HG03342 (cell line): ENCODE measurements at regions not wholly inside any gene's neighbourhood (a gene's known extent, or its start where the extent isn't known, plus 50 kb on each side); places are given as distances from the start of the nearest gene placed in this dataset.
A peak's percentile ranks its signal among the peaks of the same experiment; 100 is the strongest.

Source experiments
- ATAC-seq: cut with Tn5 transposase; IDR thresholded peaks from one replicate; pipeline ENCODE4 v1.9.1; 2021; ENCODE audit warnings: mild to moderate bottlenecking, moderate library complexity; ENCODE audit not compliant: unreplicated experiment

DNA sequence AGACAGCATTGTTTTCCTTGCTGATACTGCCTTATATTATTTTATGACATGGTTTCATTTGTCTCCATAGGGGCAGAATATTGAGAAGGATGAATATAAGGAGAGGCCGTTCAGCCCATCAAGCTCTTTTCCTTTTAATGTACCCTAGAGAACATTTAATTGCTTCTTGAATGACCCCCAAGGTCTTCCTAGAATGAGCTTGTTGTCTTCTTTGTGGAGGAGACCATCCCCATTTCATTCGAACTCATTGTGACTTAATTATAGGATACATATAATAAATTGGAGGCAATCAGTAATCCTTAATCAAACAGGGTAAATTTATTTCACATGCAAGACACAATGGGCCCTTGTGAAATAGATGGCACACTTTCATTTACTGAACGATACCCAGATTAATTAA lies 231.3 kb downstream of the MDFIC start:
- ATAC-seq, result no peak

DNA sequence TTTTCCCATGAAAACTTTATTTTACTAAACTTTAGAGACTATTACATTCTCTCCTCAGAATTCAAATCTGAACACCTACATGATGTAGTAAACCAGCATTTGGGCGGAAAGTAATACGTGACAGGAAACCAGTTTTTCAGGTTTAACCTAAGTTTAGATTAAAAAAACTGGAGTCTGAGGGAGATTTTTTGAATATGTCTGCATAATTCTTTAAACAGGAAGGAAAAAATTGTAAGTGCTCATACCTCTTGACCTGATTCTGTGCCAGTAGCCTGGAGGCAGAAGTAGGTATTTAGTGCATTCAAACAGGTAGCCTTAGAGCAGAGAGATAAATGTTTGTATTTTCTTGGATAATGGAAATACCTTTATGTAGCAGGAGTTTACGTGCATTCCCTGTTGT lies 224.3 kb downstream of the MDFIC start:
- ATAC-seq, result no peak

- peak; percentile 80 for ATAC-seq
These were observed 223.6 kb downstream of the MDFIC start for GRCh38 chr7:115145512-115145911.

DNA sequence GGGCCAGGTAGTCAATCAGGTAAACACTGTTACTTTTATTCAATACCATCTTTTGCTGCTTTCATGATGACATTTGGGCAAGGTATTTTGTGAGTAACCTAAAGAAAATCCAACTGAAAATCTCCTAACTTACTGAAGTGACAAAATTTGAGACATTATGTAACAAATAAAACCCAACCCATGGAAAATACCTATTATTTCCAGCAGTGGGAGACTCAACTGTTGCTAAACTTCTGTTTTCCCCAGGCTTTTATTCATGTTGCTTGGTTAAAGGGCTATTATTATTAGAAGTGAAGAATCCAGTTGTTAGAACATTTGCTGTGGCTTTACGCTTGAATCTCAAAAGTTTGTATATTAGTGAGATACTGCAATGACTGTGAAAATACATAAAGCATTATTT lies 215.9 kb downstream of the MDFIC start:
- ATAC-seq, result no peak

GRCh38 chr7:115136796-115137443 lies 215.0 kb downstream of the MDFIC start:
- no peak for ATAC-seq

DNA sequence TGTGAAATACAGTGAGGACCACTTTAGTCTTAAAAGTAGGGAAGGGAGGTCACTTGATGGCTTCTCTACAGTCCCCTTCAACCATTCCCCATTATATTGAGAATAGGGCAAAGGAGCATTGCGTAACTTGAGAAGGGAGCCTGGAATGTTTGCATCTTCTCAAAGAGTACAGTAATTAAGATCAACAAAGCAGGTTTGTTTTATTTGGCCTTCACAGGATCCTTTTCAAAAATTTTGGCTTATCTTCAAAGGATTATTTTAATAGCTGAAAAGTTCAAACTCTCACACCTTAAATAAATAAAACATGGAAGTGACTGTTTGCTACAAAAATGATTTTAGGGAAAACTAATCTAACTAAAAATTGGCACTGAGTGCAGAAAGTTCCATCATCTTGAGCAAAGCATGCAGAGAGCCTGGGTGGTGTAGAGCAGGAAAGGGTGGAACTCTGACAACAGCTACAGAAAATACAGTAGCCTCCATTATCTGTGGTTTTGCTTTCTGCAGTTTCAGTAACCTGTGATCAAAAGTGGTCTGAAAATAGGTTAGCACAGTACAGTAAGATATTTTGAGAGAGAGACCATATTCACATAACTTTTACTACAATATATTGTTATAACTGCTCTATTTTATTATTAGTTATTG lies 214.0 kb downstream of the MDFIC start:
- no peak for ATAC-seq

DNA sequence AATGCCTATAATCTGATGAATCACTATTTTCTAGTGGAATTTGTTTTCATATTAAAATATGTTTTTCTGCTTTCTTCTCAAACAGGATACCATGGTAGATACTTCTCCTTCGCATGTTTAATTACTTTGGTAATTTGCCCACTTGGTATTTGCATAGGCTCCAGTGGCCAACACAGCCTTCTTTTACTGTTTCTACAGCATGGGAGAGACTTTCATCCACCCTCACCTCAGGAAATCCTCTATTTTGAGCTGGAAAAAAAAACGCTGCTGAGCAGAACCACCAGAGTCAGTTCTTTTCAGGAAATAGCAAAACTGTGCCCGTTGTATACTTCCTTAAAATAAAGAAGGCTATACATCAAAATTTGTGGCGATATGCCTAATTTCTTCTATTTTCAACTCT lies 213.3 kb downstream of the MDFIC start:
- ATAC-seq, result no peak

DNA sequence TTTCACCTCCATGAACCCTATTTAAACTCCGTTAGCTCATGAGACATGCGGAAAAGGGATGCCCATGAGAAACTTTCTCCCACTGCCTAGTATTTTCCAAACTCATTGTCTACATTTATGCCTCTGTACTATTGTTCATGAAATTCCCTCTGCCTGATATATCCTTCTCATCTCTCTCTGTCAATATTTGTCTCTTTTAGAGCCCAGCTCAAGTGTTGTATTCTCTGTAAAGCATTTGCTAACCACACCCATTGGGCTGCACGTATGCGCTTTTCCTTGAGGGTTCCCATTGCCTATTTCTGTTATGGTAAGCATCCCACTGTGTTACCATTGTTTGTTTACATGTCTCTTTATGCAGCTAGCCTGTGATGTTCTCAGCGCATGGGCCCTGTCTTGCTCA lies 211.4 kb downstream of the MDFIC start:
- no peak for ATAC-seq

GRCh38 chr7:115132096-115132495 lies 210.2 kb downstream of the MDFIC start:
- no peak for ATAC-seq

DNA sequence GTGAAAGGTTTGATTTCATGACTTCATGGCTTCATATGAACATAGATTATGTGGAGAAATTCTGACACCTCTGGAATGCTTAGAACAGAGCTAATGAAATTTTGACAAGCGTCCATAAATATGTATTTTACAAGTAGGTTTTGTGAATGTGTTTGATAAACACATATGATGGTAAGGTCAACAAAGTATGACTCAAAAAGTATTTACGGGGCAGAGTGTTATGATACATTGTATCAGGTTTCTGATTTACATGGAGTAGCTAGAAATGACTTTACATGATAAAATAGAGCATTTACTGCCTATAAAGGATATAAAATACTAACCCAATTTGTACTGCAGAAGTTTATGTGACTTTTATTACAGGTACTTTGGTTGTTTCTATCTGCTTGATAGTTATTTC lies 206.3 kb downstream of the MDFIC start:
- no peak for ATAC-seq

GRCh38 chr7:115127399-115128021 lies 205.6 kb downstream of the MDFIC start:
- no peak for ATAC-seq

DNA sequence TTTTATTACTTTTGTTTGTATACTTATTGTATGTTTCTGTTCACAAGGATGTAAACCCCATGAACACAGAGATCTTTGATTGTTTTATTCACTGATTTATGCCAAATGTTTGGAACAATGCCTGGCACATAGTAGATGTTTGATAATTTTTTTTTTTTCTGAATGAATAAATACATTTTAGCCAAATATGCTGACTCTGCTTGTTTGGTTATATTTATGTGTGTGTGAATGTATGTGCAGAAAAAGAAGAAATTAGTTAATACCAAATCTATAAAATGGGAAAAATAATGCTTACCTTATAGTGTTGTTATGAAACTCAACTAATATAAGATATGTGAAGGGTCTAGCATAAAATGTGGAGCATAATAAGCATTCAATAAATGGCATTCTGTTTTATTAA lies 203.9 kb downstream of the MDFIC start:
- ATAC-seq, result no peak

DNA sequence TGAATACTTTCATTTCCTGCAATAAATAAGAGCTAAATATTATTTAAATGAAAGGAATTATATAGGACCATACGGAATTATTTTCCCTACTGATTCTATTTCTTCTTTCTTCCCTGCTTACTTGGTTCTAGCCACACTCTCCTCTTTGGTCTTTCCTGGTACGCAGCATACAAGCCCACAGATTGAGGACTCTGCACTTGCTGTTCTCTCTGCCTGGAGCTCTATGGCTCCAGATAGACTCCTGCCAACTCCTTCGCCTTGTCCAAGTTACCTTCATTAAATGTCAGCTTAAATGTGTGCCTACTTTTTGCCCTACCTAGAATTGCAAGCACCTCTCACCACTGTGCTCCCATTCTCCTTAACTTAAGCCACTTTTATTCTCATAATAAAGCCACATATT lies 203.4 kb downstream of the MDFIC start:
- no peak for ATAC-seq

GRCh38 chr7:115124409-115124939 lies 202.6 kb downstream of the MDFIC start:
- no peak for ATAC-seq

GRCh38 chr7:115123441-115123840 lies 201.5 kb downstream of the MDFIC start:
- no peak for ATAC-seq

- ATAC-seq, result no peak
These were observed 200.5 kb downstream of the MDFIC start for GRCh38 chr7:115122388-115122787.

DNA sequence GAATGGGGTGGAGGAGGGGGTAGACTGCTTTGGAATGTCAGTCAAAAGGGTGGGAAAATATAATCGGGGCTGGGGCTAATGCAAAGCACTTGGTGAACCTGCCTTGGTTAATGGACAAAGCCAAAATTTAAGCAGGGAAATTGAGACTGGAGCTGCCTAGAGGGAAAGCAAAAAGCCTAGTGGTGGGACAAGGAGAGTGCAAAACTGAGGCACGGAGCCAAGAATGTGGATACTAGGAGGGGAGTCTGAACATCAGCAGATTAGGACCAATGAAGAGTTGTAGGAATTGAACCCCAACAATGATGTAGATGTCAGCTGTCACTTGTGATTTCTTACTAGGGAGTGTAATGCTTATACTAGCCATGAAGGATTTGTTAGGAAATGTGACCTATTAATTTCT lies 195.9 kb downstream of the MDFIC start:
- ATAC-seq, result no peak

GRCh38 chr7:115116773-115117715 lies 195.2 kb downstream of the MDFIC start:
- peak; percentile 64 for ATAC-seq

GRCh38 chr7:115113776-115114175 lies 191.9 kb downstream of the MDFIC start:
- ATAC-seq, result no peak

- ATAC-seq, result no peak
These were observed 191.2 kb downstream of the MDFIC start for GRCh38 chr7:115113131-115113530.

DNA sequence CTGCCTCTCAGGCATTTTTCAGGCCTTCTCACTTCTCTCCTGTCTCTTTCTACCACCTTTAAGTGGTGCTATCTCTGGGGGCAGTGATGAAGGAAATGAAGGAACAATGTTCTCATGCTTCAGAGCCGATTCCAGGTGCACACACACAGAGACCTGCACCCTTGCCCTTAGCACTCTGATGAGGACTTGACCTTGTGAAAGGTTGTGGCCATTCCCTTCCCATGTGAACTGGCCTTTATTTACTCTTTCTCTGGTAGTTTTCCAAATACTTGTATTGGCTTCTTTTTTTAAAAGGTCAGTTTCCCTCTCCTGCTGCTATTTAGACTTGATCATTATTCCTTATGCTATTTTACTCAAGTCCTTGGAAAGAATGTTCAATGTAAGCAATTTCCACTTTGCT lies 188.6 kb downstream of the MDFIC start:
- no peak for ATAC-seq
